ENCODE measurements at regions not wholly inside any gene's neighbourhood (a gene's known extent, or its start where the extent isn't known, plus 50 kb on each side); places are given as distances from the start of the nearest gene placed in this dataset.

DNA sequence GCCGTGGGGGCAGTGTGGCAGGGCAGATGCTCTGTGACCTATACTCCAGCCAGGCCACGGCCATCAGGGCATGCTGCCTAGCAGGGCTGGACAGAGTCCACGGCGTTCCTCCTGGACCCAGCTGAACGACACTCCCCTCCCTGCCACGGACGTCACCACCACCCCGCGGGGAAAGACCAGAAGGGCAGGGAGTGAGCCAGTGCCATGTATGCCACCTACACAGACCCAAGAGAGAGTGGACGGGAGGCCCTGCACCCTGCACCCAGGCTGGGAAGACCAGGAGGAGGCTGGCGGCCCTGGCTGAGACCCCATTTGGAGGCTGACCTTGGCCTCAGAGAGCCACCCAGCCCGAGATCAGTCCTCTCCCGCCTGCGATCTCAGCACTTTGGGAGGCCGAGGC is 101.9 kb downstream of the FAM53A start:
- TF ChIP-seq, protein P1, sequence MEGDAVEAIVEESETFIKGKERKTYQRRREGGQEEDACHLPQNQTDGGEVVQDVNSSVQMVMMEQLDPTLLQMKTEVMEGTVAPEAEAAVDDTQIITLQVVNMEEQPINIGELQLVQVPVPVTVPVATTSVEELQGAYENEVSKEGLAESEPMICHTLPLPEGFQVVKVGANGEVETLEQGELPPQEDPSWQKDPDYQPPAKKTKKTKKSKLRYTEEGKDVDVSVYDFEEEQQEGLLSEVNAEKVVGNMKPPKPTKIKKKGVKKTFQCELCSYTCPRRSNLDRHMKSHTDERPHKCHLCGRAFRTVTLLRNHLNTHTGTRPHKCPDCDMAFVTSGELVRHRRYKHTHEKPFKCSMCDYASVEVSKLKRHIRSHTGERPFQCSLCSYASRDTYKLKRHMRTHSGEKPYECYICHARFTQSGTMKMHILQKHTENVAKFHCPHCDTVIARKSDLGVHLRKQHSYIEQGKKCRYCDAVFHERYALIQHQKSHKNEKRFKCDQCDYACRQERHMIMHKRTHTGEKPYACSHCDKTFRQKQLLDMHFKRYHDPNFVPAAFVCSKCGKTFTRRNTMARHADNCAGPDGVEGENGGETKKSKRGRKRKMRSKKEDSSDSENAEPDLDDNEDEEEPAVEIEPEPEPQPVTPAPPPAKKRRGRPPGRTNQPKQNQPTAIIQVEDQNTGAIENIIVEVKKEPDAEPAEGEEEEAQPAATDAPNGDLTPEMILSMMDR (IDR thresholded peaks at IDR 0.05): no peak
- TF ChIP-seq EZH2phosphoT487 (IDR thresholded peaks at IDR 0.05) (no peak), EZH2 (IDR thresholded peaks at IDR 0.05) (no peak)

All from neural progenitor cell (in vitro differentiated cells).